Endothelial cell of umbilical vein (primary cell): ENCODE measurements at regions not wholly inside any gene's neighbourhood (a gene's known extent, or its start where the extent isn't known, plus 50 kb on each side); places are given as distances from the start of the nearest gene placed in this dataset.

ENCODE experiments used
- BruUV-seq: library from RNA; stranded (reverse); fragments of 400-500 nt; replicated peaks from 2 replicates; lab custom pipeline; 2021; lab: Mats Ljungman, UMichigan
- CTCF ChIA-PET: fragments of 300-600, 350-600 bp; sonication (Branson Sonifier 250); formaldehyde crosslinking; loops from one replicate; lab custom pipeline; 2021; ENCODE audit warnings: antibody characterized with exemption, inconsistent platforms; lab: Charles Lee
- POLR2A ChIA-PET: fragments of 300-600, 350-600 bp; sonication (Branson Sonifier 250); formaldehyde crosslinking; loops from one replicate; lab custom pipeline; 2021; ENCODE audit warnings: antibody characterized with exemption, inconsistent platforms; lab: Charles Lee
- DNase-seq: peaks from one replicate; pipeline ENCODE4 v3.0.0-alpha.2; 2011; ENCODE audit warnings: low read depth, low spot score
- FAIRE-seq: peaks from 2 replicates; lab custom pipeline; 2011; peaks lifted over from hg19 to GRCh38; lab: Jason Lieb, UNC
- H2AFZ ChIP-seq: 2 replicates; pipeline ENCODE4 v1.6.0; 2012; ENCODE audit warnings: low read depth, low read length, control low read depth, inconsistent platforms
- H3K27ac ChIP-seq: 2 replicates; pipeline ENCODE4 v1.5.1; 2011; ENCODE audit warnings: low read depth, mild to moderate bottlenecking, control low read depth, low read length, moderate library complexity; ENCODE audit not compliant: insufficient read depth
- H3K27me3 ChIP-seq, 2 experiments: 2 replicates each; pipeline versions ENCODE4 v1.6.0 to v1.6.1; 2011; ENCODE audit warnings: low read length in 2 of 2, mixed read lengths in 1 of 2; ENCODE audit not compliant: control insufficient read depth in 2 of 2, insufficient read depth in 2 of 2
- H3K36me3 ChIP-seq, 2 experiments: 2 replicates in 1 of 2; 3 replicates in 1 of 2; pipeline ENCODE4 v1.5.1; 2011; ENCODE audit warnings: low read length in 2 of 2, mild to moderate bottlenecking in 1 of 2, moderate library complexity in 1 of 2; ENCODE audit not compliant: control insufficient read depth in 2 of 2, insufficient read depth in 2 of 2; ENCODE audit errors: extremely low read depth in 1 of 2
- H3K4me1 ChIP-seq: 3 replicates; pipeline ENCODE4 v1.5.1; 2011; ENCODE audit warnings: mild to moderate bottlenecking, low read length; ENCODE audit not compliant: control insufficient read depth, insufficient read depth; ENCODE audit errors: extremely low read depth
- H3K4me2 ChIP-seq: 2 replicates; pipeline ENCODE4 v1.6.1; 2011; ENCODE audit warnings: low read length, control low read depth, mixed read lengths; ENCODE audit not compliant: insufficient read depth
- H3K4me3 ChIP-seq, 3 experiments: fragments of 200-600 bp in 1 of 3; sonication (generic), shearing (Covaris generic) in 1 of 3; replicated peaks in 1 of 3; 2 replicates each; pipeline ENCODE4 v1.5.1; 2011 to 2016; ENCODE audit warnings: control low read depth in 3 of 3, low read length in 3 of 3, mild to moderate bottlenecking in 2 of 3, inconsistent platforms in 1 of 3, low read depth in 1 of 3, moderate library complexity in 1 of 3; ENCODE audit not compliant: insufficient read depth in 1 of 3
- H3K79me2 ChIP-seq: 2 replicates; pipeline ENCODE4 v1.6.0; 2012; ENCODE audit warnings: low read length, inconsistent platforms; ENCODE audit not compliant: control insufficient read depth, insufficient read depth
- H3K9ac ChIP-seq: replicated peaks from 2 replicates; pipeline ENCODE3; 2011; ENCODE audit warnings: low read length, control low read depth; ENCODE audit not compliant: insufficient read depth; ENCODE audit errors: extremely low read depth
- H3K9me1 ChIP-seq: replicated peaks from 3 replicates; pipeline ENCODE4 v1.6.0; 2011; ENCODE audit warnings: mild to moderate bottlenecking, low read length; ENCODE audit not compliant: control insufficient read depth, insufficient read depth; ENCODE audit errors: extremely low read depth
- H3K9me3 ChIP-seq: replicated peaks from 2 replicates; pipeline ENCODE4 v1.5.1; 2012; ENCODE audit warnings: low read length, inconsistent platforms; ENCODE audit not compliant: control insufficient read depth, insufficient read depth
- H4K20me1 ChIP-seq: replicated peaks from 2 replicates; pipeline ENCODE3; 2011; ENCODE audit warnings: mild to moderate bottlenecking, low read length; ENCODE audit not compliant: control insufficient read depth, insufficient read depth; ENCODE audit errors: extremely low read depth
- EZH2 ChIP-seq: IDR thresholded peaks from 2 replicates; pipeline ENCODE4 v1.6.1; 2012; ENCODE audit warnings: borderline replicate concordance, low read depth, mild to moderate bottlenecking, moderate library complexity, low read length, inconsistent platforms; ENCODE audit not compliant: severe bottlenecking
- FOS ChIP-seq: IDR thresholded peaks from 2 replicates; pipeline ENCODE4 v1.6.1; 2011; ENCODE audit warnings: mild to moderate bottlenecking, low read length, moderate library complexity, borderline replicate concordance; ENCODE audit not compliant: insufficient read depth
- GATA2 ChIP-seq: IDR thresholded peaks from 2 replicates; pipeline ENCODE4 v1.7.0; 2011; ENCODE audit warnings: low read depth, mild to moderate bottlenecking, moderate library complexity, mixed read lengths, low read length; ENCODE audit not compliant: insufficient read length, insufficient read depth
- JUN ChIP-seq: IDR thresholded peaks from 2 replicates; pipeline ENCODE4 v1.6.1; 2011; ENCODE audit warnings: borderline replicate concordance, low read depth; ENCODE audit not compliant: insufficient read length, insufficient read depth
- MYC ChIP-seq: IDR thresholded peaks from one replicate; pipeline ENCODE4 v1.6.1; 2011; ENCODE audit warnings: mild to moderate bottlenecking, low read depth, low read length
- POLR2A ChIP-seq: IDR thresholded peaks from 2 replicates; pipeline ENCODE4 v1.6.1; 2012; ENCODE audit warnings: low read depth, mild to moderate bottlenecking, control low read depth, low read length
- POLR2AphosphoS5 ChIP-seq: IDR thresholded peaks from 2 replicates; pipeline ENCODE4 v1.6.1; 2012; ENCODE audit warnings: low read depth, mild to moderate bottlenecking, control low read depth, low read length, moderate library complexity; ENCODE audit not compliant: insufficient read depth
- dilution Hi-C: fragments of 300-500 bp; cut with MboI; formaldehyde crosslinking; loops from one replicate; pipeline ENCODE4 v1.15.0; 2019; ENCODE audit warnings: low sequenced_read_pairs; ENCODE audit not compliant: extremely low pct_ligation_motif_present
- intact Hi-C: fragments of 100-400 bp; cut with micrococcal nuclease; formaldehyde crosslinking; loops from one replicate; pipeline ENCODE4 v1.10.0; 2022
- TF ChIP-seq, protein P1 (sequence below): IDR thresholded peaks from 2 replicates; pipeline ENCODE4 v1.6.1; 2011; ENCODE audit not compliant: insufficient read depth, insufficient read length
- TF ChIP-seq, protein P2 (sequence below), 2 donors: IDR thresholded peaks; 1 replicate in 1 of 2; 2 replicates in 1 of 2; pipeline ENCODE4 v1.5.1; 2011; ENCODE audit warnings: low read length in 2 of 2, mild to moderate bottlenecking in 2 of 2, moderate library complexity in 2 of 2, control low read depth in 1 of 2, inconsistent platforms in 1 of 2, low read depth in 1 of 2; ENCODE audit not compliant: insufficient read depth in 1 of 2; ENCODE audit errors: extremely low read depth in 1 of 2

- Histone ChIP-seq H4K20me1 (no peaks in the 10 kb centered on the region), H3K36me3 (no peaks in the 10 kb centered on the region), H3K4me2 (no peak overlapping the region), H2AFZ (no peak overlapping the region), H3K27me3 (no peaks in the 10 kb centered on the region), H3K27ac (no peak overlapping the region), H3K9me1 (no peaks in the 10 kb centered on the region), H3K4me3 (no peak overlapping the region), H3K9ac (no peak overlapping the region), H3K4me1 (no peaks in the 10 kb centered on the region), H3K79me2 (no peaks in the 10 kb centered on the region), H3K9me3 (no peaks in the 10 kb centered on the region)
- BruUV-seq = no TSS peak
- FAIRE-seq = no peak
- dilution Hi-C loops (no loop called here), intact Hi-C loops (no loop called here)
- ChIA-PET CTCF (interaction anchor here (1.1 to 1.2 kb wide), 2 partner anchors 9 to 76 kb away, joined by 4 read pairs; no protein-coding TSS in a partner anchor), POLR2A (no interaction called here)
- DNase-seq = no peak
- TF ChIP-seq, protein P1, sequence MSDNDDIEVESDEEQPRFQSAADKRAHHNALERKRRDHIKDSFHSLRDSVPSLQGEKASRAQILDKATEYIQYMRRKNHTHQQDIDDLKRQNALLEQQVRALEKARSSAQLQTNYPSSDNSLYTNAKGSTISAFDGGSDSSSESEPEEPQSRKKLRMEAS = no peak
- TF ChIP-seq GATA2 (no peak), MYC (no peak), JUN (no peak), POLR2AphosphoS5 (no peak), POLR2A (no peak), FOS (no peak), EZH2 (no peak)
- TF ChIP-seq, protein P2, sequence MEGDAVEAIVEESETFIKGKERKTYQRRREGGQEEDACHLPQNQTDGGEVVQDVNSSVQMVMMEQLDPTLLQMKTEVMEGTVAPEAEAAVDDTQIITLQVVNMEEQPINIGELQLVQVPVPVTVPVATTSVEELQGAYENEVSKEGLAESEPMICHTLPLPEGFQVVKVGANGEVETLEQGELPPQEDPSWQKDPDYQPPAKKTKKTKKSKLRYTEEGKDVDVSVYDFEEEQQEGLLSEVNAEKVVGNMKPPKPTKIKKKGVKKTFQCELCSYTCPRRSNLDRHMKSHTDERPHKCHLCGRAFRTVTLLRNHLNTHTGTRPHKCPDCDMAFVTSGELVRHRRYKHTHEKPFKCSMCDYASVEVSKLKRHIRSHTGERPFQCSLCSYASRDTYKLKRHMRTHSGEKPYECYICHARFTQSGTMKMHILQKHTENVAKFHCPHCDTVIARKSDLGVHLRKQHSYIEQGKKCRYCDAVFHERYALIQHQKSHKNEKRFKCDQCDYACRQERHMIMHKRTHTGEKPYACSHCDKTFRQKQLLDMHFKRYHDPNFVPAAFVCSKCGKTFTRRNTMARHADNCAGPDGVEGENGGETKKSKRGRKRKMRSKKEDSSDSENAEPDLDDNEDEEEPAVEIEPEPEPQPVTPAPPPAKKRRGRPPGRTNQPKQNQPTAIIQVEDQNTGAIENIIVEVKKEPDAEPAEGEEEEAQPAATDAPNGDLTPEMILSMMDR (IDR thresholded peaks at IDR 0.05; ENCODE audit: extremely low read depth in 1 of 2, insufficient read depth in 1 of 2, low read depth in 1 of 2, low read length in 2 of 2) = no peak
These were observed 73.7 kb downstream of the TOMM20 start for GRCh38 chr1:235054936-235055335.
